Chondrocyte (in vitro differentiated cells): ENCODE measurements at regions not wholly inside any gene's neighbourhood (a gene's known extent, or its start where the extent isn't known, plus 50 kb on each side); places are given as distances from the start of the nearest gene placed in this dataset.
"Not testable (repeated sequence)": the region's sequence is repeated elsewhere in the genome, so short reads cannot be mapped to it uniquely, and the experiment has no call there.

Experiments used
- DNase-seq: peaks from one replicate; pipeline ENCODE4 v3.0.0; 2021; ENCODE audit warnings: mixed read lengths, low spot score
- H3K27ac Mint-ChIP-seq: one replicate; pipeline ENCODE4 v1.8.0; 2021; ENCODE audit warnings: mild to moderate bottlenecking, moderate library complexity, mixed read lengths; ENCODE audit not compliant: unreplicated experiment
- H3K27me3 Mint-ChIP-seq: 2 replicates; pipeline ENCODE4 v1.8.0; 2021; ENCODE audit warnings: low read depth, mixed read lengths
- H3K36me3 Mint-ChIP-seq: 2 replicates; pipeline ENCODE4 v1.8.0; 2021; ENCODE audit warnings: low read depth, mixed read lengths
- H3K4me1 Mint-ChIP-seq: 2 replicates; pipeline ENCODE4 v1.8.0; 2021; ENCODE audit warnings: low read depth, mild to moderate bottlenecking, mixed read lengths
- H3K4me3 Mint-ChIP-seq: one replicate; pipeline ENCODE4 v1.8.0; 2021; ENCODE audit warnings: mild to moderate bottlenecking, moderate library complexity, mixed read lengths; ENCODE audit not compliant: unreplicated experiment
- H3K9me3 Mint-ChIP-seq: 2 replicates; pipeline ENCODE4 v1.8.0; 2021; ENCODE audit warnings: low read depth, mixed read lengths
- TF ChIP-seq, protein P1 (sequence below): fragments of 200-600 bp; sonication (generic); IDR thresholded peaks from 2 replicates; pipeline ENCODE4 v1.5.0; 2021; ENCODE audit warnings: antibody characterized with exemption, mild to moderate bottlenecking, moderate library complexity

DNA sequence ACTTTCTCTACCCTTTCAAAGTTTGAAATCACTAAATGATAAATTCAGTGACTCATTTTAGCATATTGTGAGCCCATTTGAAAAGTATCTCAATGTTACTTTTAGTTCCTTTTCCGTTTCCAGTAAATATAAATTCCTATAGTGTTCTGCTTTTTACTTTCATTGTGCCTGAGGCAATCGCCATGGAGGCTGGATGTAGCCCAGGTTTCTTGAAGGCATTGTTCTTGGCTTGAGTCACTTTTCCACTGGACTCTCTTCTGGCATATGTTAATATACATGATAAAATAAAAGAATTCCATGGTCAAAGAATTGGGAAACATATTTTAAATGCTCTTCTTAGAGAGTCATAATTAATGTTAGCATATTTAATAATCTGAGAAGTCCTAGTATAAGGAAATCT is 327.0 kb downstream of the IZUMO3 start:
- Mint-ChIP-seq H3K27me3 (no peaks in the 10 kb centered on the region), H3K36me3 (peaks cover 1% of the 10 kb centered on the region), H3K4me1 (no peaks in the 10 kb centered on the region), H3K4me3 (no peak overlapping the region), H3K9me3 (peaks cover 3% of the 10 kb centered on the region), H3K27ac (no peak overlapping the region)
- DNase-seq, result no peak
- TF ChIP-seq, protein P1, sequence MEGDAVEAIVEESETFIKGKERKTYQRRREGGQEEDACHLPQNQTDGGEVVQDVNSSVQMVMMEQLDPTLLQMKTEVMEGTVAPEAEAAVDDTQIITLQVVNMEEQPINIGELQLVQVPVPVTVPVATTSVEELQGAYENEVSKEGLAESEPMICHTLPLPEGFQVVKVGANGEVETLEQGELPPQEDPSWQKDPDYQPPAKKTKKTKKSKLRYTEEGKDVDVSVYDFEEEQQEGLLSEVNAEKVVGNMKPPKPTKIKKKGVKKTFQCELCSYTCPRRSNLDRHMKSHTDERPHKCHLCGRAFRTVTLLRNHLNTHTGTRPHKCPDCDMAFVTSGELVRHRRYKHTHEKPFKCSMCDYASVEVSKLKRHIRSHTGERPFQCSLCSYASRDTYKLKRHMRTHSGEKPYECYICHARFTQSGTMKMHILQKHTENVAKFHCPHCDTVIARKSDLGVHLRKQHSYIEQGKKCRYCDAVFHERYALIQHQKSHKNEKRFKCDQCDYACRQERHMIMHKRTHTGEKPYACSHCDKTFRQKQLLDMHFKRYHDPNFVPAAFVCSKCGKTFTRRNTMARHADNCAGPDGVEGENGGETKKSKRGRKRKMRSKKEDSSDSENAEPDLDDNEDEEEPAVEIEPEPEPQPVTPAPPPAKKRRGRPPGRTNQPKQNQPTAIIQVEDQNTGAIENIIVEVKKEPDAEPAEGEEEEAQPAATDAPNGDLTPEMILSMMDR, result no peak

- DNase-seq, result no peak
- Mint-ChIP-seq H3K36me3 (no peaks in the 10 kb centered on the region), H3K9me3 (peaks cover 14% of the 10 kb centered on the region), H3K4me1 (no peaks in the 10 kb centered on the region), H3K4me3 (no peak overlapping the region), H3K27me3 (no peaks in the 10 kb centered on the region), H3K27ac (no peak overlapping the region)
- TF ChIP-seq, protein P1, result no peak
These were observed 335.1 kb downstream of the IZUMO3 start for GRCh38 chr9:24210641-24211040.

- H3K27me3 Mint-ChIP-seq, result no peaks in the 10 kb centered on the region
- peaks cover 42% of the 10 kb centered on the region for H3K9me3 Mint-ChIP-seq
- no peak overlapping the region for H3K4me3 Mint-ChIP-seq
- H3K36me3 Mint-ChIP-seq, result peaks cover 4% of the 10 kb centered on the region
- peaks cover 6% of the 10 kb centered on the region for H3K4me1 Mint-ChIP-seq
- TF ChIP-seq, protein P1, result no peak
- DNase-seq, result no peak
- no peak overlapping the region for H3K27ac Mint-ChIP-seq
These were observed 355.7 kb downstream of the IZUMO3 start for GRCh38 chr9:24189986-24190385.

DNA sequence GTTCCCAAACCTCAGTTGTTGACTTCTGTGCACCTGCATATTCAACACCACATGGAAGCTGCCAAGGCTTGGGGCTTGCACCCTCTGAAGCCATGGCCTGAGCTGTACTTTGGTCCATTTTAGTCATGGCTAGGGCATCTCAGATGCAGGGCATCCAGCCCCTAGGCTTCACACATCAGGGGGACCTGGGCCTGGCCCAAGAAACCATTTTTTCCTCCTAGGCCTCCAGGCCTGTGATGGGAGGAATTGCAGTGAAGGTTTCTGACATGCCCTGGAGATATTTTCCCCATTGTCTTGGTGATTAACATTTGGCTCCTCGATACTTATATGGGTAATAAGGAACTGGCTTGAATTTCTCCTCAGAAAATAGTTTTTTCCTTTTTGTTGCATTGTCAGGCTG is 354.5 kb upstream of the ELAVL2 start:
- H3K27me3 Mint-ChIP-seq, result not testable (repeated sequence)

GRCh38 chr9:24144796-24145195 is 318.8 kb upstream of the ELAVL2 start:
- TF ChIP-seq, protein P1, result no peak
- Mint-ChIP-seq H3K9me3 (no peaks in the 10 kb centered on the region), H3K27ac (no peak overlapping the region), H3K36me3 (no peaks in the 10 kb centered on the region), H3K27me3 (no peaks in the 10 kb centered on the region), H3K4me3 (no peak overlapping the region), H3K4me1 (no peaks in the 10 kb centered on the region)
- no peak for DNase-seq

More for the DNA sequence above, 354.5 kb upstream of the ELAVL2 start:
- H3K9me3 Mint-ChIP-seq, result peaks cover 52% of the 10 kb centered on the region
- not testable (repeated sequence) for DNase-seq, H3K4me1 Mint-ChIP-seq, H3K27ac Mint-ChIP-seq, H3K4me3 Mint-ChIP-seq, H3K36me3 Mint-ChIP-seq

- H3K4me3 Mint-ChIP-seq, H3K27ac Mint-ChIP-seq, H3K27me3 Mint-ChIP-seq, H3K36me3 Mint-ChIP-seq, H3K4me1 Mint-ChIP-seq: not testable (repeated sequence)
- DNase-seq, result peak; percentile 73
- H3K9me3 Mint-ChIP-seq, result peaks cover 18% of the 10 kb centered on the region
These were observed 309.0 kb upstream of the ELAVL2 start for GRCh38 chr9:24135072-24135471.
